NCI-H2196 (cell line): ENCODE measurements at regions not wholly inside any gene's neighbourhood (a gene's known extent, or its start where the extent isn't known, plus 50 kb on each side); places are given as distances from the start of the nearest gene placed in this dataset.
"Not testable (repeated sequence)": the region's sequence is repeated elsewhere in the genome, so short reads cannot be mapped to it uniquely, and the experiment has no call there.

Experiments
- DNase-seq: peaks from one replicate; lab custom pipeline; 2025; ENCODE audit not compliant: unreplicated experiment; lab: John Stamatoyannopoulos, UW

DNA sequence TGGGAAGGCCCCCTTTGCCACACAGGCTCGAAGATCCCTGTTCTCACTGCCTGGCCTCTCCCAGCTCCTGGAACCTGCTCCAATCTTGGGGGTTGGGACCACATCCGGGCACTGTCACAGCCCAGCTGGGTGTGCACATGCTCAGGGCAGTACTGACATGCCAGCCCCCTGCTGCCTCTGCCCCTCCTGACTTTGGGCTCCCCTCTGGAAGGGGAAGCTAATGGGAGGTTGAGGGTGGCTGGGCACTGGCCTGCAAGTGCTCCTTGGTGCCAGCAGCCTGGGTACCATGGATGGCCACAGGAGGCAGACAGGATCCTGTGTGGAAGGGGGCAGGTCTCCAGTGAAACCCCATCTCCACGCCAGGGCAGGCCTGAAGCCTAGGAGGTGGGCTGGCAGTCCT lies 126.1 kb upstream of the NOL4 start:
- no peak for DNase-seq

DNA sequence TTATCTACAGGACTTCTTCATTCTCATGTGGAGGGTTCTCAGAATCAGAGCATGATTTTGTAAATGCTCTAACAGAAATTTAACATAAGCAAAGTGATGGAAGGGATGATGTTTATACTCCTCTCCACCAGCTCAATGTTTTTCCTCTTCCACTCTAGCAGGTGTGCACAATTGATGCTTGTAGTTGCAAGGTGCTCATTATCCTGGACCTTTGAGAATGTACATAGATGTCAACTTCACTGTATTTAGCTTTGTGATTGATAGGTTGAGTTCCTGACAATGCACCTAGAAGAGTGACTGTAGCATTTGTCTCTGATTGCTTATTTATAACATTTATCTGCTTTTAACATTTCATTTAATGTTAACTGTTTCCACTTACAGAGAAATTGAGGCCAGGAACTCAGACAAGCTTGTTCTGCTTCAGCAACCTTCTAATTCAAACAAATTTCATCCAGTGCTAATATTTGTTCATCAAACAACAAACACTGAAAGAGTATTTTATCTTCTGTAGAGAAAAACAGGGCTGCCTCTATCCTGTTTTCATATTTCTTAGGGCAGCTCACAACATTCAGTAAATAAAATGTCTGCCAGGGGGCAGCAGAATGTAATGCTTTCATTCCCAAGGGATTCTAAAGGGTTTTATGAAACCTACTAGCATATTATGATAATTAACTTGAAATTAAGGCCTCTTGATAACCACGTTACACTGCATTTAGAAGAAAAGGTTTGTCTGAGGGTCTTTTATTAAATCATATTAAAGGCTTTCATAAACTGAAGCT lies 127.9 kb upstream of the NOL4 start:
- DNase-seq = peak; percentile 75

DNA sequence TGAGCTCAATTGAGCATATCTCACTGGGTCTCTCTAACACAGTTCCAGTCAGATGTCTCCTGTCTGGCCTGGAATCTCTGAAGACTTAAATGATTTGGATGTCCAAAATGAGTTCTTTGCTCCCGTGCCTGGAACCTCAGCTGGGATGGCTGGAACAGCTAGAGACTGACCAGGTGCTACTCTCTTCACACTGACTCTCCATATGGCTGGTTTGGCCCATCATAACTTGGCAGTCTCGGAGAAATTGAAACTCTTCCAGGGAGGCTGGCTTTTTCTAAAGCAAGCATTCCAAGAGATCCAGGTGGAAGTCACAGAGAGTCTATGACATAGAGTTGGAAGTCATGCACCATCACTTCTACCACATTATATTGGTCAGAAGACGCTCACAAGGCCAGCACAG lies 129.6 kb upstream of the NOL4 start:
- no peak for DNase-seq

DNA sequence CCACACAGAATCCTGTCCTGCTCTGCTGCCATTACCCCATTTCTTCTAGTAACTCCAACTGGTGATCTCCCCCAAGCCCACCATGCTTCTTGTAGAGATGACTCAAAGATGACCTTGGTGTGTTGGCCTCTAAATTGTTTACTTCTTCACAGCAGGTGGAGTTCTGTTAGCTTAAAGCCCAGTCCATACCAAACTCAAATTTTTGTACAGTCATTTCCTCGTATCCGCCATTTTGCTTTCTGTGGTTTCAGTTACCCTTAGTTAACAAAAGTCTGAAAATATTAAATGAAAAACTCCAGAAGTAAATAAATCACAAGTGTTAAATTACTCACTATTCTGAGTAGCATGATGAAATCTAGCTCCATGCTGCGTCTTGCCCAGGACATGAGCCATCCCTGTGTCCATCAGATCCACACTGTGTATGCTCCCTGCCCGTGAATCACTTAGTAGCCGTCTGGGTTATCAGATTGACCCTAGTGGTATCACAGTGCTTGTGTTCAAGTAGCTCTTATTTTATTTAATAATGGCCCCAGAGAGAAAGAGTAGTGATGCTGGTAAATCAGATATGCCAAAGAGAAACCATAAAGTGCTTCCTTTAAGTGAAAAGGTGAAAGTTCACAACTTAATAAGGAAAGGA lies 133.3 kb upstream of the NOL4 start:
- DNase-seq = no peak

DNA sequence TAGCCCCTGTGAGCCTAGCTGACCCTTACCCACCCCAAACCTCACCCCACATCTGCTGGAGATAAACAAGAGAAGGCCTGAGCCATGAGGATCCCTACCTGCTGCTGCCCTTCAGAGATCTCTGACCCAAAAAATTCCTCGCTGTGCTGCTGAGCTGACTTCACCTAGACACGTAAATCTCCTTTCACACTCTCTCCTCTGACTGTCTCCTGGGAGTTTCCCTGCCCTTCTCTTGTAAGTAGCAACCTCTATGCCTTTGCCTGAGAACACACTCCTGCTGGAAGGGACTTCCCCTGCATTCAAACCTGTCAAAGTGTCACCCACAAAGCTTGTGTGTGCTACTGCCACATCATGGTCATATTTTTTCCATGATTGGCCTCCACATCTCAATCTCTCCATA lies 134.2 kb upstream of the NOL4 start:
- no peak for DNase-seq

DNA sequence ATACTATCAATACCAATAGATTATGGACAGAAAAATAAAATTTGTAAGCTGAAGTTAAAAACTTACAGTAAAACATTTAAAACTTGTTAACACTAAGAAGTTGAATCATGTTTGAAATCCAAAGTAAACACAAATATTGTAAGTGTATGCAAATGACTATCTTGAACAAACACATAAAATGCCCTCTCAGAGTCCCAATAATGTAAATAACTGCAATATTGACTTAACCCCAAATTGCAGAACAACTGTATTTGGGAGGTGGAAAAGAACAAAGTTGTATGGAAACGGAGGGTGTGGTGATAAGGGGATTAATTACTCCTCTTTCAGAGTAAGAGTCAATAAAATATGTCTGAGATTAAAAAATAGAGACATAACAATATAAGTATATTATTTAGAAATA lies 140.0 kb upstream of the NOL4 start:
- no peak for DNase-seq

DNA sequence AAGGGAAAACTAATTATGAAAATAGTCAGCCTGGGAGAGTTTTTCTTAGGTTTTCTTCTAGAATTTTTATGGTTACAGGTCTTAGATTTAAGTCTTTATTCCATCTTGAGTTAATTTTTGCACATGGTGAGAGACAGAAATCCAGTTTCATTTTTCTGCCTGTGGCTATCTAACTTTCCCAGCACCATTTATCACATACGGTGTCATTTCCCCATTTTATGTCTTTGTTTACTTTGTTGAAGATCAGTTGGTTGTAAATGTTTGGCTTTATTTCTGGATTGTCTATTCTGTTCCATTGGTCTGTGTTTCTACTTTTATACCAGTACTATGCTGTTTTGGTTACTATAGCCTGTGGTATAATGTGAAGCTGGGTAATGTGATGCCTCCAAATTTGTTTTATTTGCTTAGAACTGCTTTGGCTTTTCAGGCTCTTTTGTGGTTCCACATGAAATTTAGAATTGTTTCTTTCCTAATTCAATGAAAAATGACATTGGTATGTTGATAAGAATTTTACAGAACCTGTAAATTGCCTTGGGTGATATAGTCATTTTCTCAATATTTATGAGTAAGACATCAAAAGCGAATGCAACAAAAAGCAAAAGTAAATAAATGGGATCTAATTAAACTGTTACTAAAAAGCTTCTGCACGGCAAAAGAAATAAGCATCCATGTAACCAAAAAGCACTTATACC lies 146.1 kb upstream of the NOL4 start:
- no peak for DNase-seq

DNA sequence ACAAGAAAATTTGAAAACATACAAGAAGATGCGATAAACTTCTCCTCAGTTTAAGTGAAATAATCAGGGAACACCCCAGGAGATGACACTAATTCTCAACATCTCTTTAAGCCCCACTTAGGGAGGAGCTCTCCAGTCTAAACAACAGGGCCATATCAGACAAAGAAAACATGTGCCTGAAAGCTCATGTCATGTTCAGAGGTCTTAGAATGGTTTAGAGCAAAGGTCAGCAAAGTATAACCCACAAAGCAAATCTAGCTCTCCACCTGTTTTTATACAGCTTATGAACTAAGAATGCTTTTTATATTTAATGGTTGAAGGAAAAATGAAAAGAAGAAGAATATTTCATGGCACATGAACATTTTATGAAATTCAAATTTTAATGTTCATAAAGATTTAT lies 155.6 kb upstream of the NOL4 start:
- no peak for DNase-seq

DNA sequence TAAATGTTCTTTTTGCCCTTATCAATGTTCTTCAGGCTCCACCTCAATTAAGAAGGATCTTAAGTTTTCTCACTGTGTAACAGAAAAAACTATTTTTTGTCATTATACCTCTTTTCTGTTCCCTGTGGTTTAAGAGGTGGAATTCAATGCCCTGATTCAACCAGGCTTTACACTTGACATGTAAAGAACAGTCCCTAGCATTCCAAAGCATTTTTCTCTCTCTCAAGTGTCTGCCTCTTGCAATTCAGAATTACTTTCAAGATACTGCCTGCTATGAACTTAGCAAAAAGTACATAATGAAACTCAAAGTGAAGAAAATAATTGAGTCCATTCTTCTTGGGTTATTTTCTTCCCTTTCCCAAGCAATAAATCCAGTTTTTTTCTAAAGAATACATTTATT lies 160.6 kb upstream of the NOL4 start:
- DNase-seq = no peak

DNA sequence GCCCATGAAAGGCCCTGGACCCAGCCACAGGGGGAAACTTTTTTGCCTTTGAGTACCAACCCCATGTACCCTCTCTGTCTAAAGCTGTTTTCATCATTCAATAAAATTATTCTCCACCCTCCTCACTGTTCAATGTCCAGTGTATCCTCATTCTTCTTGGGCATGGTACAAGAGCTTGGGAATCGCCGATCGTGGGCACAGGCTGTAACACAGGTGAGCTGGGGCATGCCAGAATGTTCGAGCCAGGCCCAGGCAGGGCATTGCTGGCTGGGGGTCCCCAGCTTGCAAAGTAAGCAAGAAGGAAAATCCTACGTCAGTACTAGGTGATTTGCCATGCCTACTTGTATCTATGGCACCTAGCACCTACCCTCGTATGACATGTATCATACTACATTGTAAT lies 162.1 kb upstream of the NOL4 start:
- DNase-seq = no peak

DNA sequence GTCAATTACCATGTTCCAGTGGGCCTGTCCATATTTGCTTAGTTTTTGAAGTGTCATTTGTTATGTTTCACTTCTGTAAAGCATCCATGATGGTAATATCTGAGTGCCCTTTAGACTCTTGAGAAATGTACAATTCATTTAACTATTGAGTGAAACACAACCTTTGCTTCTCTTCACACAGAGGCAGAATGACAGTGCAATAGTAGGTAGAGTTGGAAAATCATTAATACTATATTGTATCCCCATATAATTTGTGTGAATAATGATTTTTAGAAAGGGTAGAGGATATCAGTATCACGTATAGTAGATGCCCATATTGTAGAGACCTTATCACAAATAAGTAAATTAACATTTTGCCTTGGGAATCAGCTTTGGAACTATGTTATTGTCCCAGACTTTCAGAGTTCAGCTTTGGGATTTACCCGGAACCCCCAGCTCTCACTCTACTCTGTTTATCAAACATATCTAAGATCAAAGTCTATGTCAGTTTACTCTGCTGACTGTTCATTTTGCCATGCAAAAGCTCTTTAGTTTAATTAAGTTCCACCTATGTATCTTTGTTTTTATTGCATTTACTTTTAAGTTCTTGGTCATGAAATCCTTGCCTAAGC lies 172.7 kb upstream of the NOL4 start:
- DNase-seq = no peak

DNA sequence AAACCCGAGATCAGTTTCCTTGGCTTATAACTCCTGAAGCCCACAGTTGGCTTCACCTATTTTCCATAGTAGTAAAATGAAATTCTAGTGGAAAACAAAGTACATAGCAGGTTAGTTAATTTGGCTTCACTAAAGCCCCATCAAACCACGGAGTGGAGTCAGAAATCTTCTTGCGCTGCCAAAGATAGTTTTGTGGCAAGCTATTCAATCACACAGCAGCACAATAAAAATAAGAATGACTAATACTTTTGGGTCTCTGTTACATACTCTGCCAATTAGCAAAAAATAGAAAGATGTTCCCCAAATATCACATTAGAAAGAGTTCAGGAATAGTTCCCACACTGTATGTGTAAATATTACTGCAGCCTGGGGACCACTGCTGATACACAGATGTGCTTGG lies 175.2 kb upstream of the NOL4 start:
- DNase-seq = peak; percentile 10

DNA sequence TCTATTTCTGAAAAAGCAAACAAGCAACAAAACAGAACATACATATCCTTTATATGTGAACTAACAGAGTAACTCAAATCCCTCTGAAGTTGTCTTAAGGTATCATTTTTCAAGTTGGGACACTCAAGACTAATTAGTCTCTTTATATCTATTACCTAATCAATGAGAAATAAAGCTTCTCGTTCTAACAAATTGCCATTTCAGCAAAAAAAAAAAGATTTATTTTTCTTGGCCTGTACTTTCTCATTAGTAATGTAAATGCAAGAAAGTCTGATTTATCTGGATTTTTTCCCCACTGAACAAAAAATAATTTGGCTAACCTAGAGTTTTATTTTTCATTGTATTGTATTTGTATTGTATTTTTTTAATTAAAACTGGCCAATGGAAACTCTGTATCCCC lies 176.1 kb upstream of the NOL4 start:
- no peak for DNase-seq

DNA sequence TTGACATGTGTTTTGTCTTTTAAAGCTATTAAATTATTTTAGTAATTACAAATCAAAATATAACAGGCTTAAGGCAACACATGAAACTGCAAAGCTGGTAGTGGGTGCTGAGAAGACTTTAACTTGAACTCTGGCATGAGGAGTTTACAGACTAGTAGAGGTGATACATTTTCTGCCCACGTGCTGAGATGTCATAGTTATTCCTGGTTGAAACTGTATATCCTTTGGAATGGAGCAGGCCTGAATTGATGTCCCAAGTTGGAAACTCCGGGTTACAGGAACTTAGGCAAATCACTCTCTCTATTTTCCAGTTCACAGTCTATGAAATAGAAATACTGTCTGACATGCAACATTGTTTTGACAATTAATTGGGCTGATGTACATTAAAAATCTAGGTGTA lies 177.1 kb upstream of the NOL4 start:
- DNase-seq = no peak

DNA sequence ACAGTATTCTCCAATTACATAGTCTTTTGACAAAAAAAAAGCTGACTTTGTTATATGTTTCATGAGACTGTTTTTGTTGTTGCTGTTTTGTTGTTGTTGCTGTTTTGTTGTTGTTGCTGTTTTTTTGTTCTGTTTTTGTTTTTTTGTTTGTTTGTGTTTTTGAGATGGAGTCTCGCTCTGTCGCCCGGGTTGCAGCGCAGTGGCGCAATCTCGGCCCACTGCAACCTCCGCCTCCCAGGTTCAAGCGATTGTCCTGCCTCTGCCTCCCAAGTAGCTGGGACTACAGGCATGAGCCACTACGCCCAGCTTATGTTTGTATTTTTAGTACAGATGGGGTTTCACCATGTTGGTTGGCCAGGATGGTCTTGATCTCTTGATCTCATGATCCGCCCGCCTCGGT lies 182.8 kb upstream of the NOL4 start:
- DNase-seq = not testable (repeated sequence)

DNA sequence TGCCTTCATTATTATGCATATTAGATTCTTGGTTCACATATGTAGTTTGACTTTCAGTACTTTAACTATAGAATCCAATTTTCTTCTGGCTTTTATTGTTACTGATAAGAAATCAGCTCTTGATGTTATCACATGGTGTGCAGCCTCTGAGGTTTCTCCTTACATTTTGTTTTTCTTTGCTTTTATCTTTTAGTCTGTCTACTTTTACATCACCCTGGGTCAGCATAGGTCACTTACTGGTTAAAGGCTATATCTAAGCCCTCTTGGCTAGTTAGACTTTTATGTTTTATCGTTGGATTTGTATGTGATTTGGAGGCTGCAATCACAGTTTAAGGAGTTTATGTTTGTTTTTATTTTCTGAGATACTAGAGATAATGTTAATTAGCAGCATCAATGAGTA lies 187.2 kb upstream of the NOL4 start:
- DNase-seq = no peak

DNA sequence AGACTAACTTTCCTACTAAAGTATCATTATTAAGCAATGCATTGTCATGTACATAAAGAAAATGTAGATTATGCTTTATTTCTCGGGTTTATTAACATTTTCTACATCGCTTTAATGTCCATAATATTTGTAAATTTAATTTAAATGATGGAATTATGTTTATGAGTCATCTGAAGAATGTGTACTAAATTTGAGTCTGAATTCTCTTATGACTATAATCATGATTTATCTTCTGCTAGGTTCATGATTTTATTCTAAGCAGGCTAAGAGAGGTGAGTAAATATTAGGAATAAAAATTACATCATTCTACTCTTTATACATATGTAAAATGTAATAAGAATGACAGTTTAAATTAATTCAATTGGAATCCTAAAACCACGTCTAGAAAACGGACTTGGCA lies 206.3 kb upstream of the NOL4 start:
- no peak for DNase-seq

DNA sequence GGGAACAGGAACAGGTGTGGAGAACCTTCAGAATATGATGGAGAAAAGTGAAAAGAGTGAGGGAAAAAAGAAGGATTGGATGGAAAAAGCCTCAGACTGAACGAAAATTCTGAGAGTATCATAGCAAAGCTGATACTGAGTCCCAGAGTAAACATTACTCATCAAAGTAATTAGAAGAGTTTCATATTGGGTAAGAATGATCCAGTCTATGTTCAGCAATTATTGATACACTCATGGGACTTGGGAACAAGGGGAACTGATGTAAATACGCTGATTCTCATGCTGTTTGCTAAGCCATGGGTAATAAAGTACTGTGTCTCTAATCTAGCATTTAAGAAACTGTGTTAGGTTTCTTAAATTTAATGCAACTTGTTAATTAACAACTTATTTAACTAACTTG lies 219.9 kb upstream of the NOL4 start:
- DNase-seq = no peak

DNA sequence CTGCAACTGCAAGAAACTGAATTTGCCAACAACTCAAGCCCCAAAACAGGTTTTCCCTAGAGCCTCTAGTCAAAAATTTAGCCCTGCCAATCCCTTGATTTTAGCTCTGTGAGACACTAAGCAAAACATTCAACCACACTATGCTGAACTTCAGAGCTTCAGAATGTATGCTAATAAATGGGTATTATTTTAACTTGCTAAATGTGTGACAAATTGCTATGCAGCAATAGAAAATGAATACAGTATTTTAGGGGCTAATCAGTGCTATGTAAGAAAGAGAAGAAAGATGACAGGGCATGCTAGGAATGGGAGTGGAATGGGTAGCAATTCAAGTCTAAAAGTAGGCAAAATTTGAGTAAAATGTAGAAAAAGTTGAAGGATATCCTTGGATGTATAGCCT lies 223.9 kb upstream of the NOL4 start:
- DNase-seq = no peak

DNA sequence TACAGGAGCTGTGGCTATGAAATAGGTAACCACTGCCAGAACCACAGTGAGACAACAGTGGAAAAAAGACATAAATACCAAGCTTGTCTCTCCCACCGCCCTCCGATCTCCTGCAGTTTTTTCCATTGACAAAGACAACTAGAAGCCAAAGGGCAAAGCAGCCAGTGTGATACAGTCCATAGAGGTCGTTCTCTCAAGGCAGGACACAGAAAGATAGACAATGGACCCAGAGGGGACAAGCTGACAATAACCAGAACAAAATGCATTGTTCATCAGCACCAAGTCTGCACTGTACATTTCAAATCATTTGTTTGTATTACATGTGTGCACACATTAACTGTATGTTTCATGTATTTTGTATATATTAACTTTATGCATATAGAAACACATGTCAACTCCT lies 233.0 kb upstream of the NOL4 start:
- DNase-seq = no peak

DNA sequence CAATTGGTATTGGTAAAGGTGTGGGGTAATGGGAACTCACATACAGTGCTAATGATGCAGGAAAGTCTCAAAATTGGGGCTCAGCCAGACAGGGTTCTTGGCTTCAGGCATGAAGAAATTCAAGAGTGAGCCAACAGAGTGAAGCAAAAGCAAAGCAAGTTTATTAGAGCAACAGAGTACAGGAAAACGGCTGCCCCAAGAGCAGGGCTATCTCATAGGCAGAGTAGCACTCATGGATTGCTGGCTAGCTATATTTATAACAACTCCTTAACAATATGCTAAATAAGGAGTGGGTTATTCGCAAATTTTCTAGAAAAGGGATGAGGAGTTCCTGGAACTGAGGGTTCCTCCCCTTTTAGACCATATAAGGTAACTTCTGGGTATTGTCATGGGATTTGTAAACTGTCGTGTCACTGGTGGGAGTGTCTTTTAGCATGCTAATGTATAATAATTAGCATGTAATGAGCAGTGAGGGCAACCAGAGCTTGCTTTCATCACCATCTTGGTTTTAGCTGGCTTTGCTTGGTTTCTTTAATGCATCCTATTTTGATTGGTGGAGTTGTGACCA lies 233.8 kb upstream of the NOL4 start:
- DNase-seq = no peak

DNA sequence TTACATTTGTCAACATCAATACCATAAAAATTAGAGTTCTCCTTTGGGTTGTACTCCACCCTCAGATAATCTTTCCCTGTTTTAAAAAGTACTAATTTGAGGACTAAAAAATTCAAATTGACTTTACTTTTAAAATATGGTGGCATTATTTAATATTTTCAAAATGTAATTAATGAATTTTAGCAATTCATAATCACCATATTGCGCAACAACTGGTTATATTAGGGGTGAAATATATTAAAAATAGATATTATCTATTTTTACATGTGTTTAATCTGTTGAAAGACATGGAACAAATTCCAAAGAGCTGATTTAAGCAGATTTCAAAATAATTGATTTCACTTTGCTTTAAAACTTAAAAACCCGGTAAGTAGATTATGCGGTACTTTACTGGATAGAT lies 236.6 kb upstream of the NOL4 start:
- DNase-seq = no peak
